SK-N-MC (cell line): ENCODE measurements at regions not wholly inside any gene's neighbourhood (a gene's known extent, or its start where the extent isn't known, plus 50 kb on each side); places are given as distances from the start of the nearest gene placed in this dataset.

Experiments used
- DNase-seq: peaks from one replicate; pipeline ENCODE4 v3.0.0-alpha.2; 2011; ENCODE audit warnings: low read depth, low spot score
- H3K27ac ChIP-seq: fragments of 200-600 bp; sonication (generic); 2 replicates; pipeline ENCODE4 v1.5.1; 2016; ENCODE audit warnings: mixed run types
- H3K36me3 ChIP-seq: fragments of 200-600 bp; sonication (generic); 2 replicates; pipeline ENCODE4 v1.6.1; 2017; ENCODE audit warnings: antibody characterized with exemption, low read length, mixed read lengths; ENCODE audit not compliant: insufficient read depth
- H3K4me3 ChIP-seq: fragments of 200-600 bp; sonication (generic); 2 replicates; pipeline ENCODE4 v1.5.1; 2016
- H3K9ac ChIP-seq: fragments of 200-600 bp; sonication (generic); 2 replicates; pipeline ENCODE4 v1.8.0; 2017; ENCODE audit warnings: mixed run types, mixed read lengths; ENCODE audit not compliant: insufficient read length
- H3K9me3 ChIP-seq: fragments of 200-600 bp; sonication (generic); 2 replicates; pipeline ENCODE4 v1.6.1; 2017; ENCODE audit warnings: low read depth, mild to moderate bottlenecking, antibody characterized with exemption, low read length, moderate library complexity, mixed read lengths
- EZH2 ChIP-seq: fragments of 200-600 bp; sonication (generic); IDR thresholded peaks from one replicate; pipeline ENCODE4 v1.6.1; 2017; ENCODE audit warnings: antibody characterized with exemption
- FOXP2 ChIP-seq: optimal IDR thresholded peaks from 2 replicates; pipeline ENCODE3; 2011; ENCODE audit warnings: mild to moderate bottlenecking, moderate library complexity; ENCODE audit not compliant: insufficient read depth; ENCODE audit errors: extremely low read length, control extremely low read depth
- POLR2AphosphoS5 ChIP-seq: IDR thresholded peaks from 2 replicates; pipeline ENCODE4 v1.6.1; 2012; ENCODE audit warnings: mild to moderate bottlenecking, low read depth, low read length, borderline replicate concordance

DNA sequence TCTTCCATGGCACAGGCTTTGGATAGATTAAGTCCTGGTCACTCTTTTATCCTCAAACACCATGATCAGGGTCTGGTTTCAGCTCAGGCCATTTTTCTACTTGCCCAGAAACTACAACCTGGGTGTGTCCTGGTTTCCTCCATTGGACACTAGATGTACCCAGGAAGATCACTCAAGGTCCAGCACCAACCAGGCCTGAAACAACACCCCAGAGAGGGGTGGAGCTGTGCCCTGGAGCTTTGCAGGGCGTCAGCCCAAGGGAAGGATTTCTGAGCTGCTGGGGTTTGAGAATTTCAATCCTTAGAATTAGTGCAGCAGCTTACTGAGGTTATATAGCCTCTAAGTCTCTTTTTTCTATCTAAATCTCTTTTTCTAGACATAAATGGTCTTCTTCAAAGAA lies 722.0 kb downstream of the MTRR start:
- DNase-seq: no peak
- Histone ChIP-seq H3K9me3 (no peaks in the 10 kb centered on the region), H3K9ac (no peak overlapping the region), H3K36me3 (no peaks in the 10 kb centered on the region), H3K4me3 (no peak overlapping the region), H3K27ac (no peak overlapping the region)
- TF ChIP-seq FOXP2: no peak
- TF ChIP-seq EZH2: no peak
- TF ChIP-seq POLR2AphosphoS5: no peak

DNA sequence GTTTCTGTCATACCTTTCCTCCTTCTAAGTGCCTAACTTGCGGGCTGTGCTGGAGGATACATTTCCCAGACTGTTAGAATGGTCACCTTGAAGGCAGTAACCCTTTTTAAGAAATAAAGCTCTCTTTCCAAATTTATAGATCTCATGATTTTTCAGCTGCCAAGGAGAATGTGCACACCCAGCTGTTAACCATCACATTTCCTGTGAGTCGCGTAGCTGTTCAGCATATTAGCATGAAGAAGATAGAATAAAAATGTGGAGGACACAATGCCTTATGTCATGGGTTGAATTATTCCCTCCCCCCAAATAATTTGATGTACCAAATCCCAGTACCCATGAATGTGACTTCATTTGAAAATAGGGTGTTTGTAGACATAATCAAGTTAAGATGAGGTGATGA lies 729.4 kb downstream of the MTRR start:
- H3K9ac ChIP-seq: no peak overlapping the region
- no peak for DNase-seq
- H3K36me3 ChIP-seq: no peaks in the 10 kb centered on the region
- no peak overlapping the region for H3K27ac ChIP-seq
- no peak for TF ChIP-seq EZH2
- no peak for TF ChIP-seq POLR2AphosphoS5
- no peak for TF ChIP-seq FOXP2
- no peaks in the 10 kb centered on the region for H3K9me3 ChIP-seq
- no peak overlapping the region for H3K4me3 ChIP-seq

DNA sequence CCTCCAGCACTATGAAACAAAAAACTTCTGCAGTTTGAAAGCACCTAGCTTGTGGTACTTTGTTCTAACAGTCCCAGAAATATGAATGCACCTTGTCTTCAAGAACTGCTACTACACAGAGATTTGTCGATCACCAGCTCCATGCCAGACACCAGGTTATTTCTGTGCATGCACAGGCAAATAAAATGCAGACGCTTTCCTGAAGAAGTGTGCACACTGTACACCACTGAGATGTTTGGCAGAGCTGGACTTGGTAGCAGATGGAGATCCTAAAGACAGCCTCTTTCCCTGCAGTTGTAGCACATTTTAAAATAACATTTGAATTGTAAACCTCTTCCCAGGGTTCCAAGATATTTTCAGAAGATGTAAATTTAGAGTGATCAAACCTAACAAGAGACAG lies 730.0 kb downstream of the MTRR start:
- no peak for TF ChIP-seq FOXP2
- TF ChIP-seq EZH2: no peak
- TF ChIP-seq POLR2AphosphoS5: no peak
- Histone ChIP-seq H3K4me3 (no peak overlapping the region), H3K36me3 (no peaks in the 10 kb centered on the region), H3K9ac (no peak overlapping the region), H3K27ac (no peak overlapping the region), H3K9me3 (no peaks in the 10 kb centered on the region)
- DNase-seq: no peak

DNA sequence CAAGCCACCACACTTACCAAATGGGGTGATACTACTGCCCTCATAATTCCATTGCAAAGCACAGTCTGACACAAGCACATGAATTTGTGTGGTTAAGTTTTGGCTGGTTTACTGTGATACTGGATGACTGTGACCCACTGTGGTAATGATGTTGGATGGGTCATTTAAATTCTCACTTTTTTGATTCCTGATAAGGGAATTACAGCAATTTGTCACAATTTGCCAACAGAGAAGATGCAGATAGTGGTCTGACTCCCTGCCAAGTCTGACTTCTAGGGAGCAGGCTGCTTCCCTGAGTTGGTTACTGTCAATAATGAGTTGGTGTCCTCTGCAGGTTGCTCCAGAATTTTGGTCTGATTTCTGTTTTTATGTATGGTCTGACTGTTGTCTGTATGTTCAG lies 731.9 kb downstream of the MTRR start:
- no peak for DNase-seq
- no peaks in the 10 kb centered on the region for H3K9me3 ChIP-seq
- no peak overlapping the region for H3K4me3 ChIP-seq
- TF ChIP-seq FOXP2 (no peak), POLR2AphosphoS5 (no peak), EZH2 (no peak)
- H3K9ac ChIP-seq: no peak overlapping the region
- no peaks in the 10 kb centered on the region for H3K36me3 ChIP-seq
- H3K27ac ChIP-seq: no peak overlapping the region

DNA sequence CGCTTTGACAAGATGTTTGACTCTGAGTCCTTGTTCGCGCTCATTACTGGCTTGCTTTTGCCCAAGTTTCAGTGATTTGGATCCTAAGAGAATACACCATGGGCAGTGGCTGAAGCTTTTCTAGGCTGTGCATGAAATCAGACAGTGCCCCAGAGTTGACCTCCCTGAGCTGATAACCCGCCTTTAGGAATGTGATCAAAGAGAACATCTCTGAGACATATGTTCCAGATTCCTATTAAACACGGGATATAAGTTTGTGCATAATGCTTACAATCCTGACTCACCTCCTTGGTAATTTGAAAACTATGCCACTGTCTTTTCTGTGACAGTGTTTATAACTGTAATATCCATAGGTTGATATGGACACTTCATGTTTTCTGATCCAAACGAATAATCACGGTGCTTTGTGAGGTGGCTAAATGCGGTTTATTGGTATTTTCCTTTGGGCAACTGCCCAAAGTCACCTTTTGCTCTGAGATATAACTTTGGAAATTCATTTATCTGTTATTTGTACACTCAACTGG lies 732.9 kb downstream of the MTRR start:
- H3K9ac ChIP-seq: no peak overlapping the region
- H3K4me3 ChIP-seq: no peak overlapping the region
- H3K27ac ChIP-seq: no peak overlapping the region
- no peaks in the 10 kb centered on the region for H3K9me3 ChIP-seq
- no peaks in the 10 kb centered on the region for H3K36me3 ChIP-seq
- TF ChIP-seq EZH2: no peak
- TF ChIP-seq FOXP2: no peak
- TF ChIP-seq POLR2AphosphoS5: no peak
- no peak for DNase-seq

DNA sequence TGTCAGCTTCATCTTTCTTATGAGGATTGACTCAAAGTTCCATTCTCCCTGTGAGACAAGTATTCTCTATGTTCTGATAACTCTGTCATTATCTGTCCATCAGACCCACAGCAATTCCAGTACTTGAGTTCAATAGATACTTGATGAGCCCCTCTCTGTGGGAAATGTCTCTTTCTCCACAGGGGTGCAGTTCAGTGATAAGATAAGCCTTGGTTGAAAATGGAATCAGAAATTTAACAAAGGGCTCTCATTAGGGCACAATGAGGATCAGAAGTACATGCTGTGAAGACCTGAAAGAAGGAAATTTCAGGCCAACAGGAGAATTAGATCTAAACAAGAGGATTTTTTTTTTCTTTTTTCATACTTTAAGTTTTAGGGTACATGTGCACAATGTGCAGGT lies 737.3 kb downstream of the MTRR start:
- Histone ChIP-seq H3K27ac (no peak overlapping the region), H3K9ac (no peak overlapping the region), H3K9me3 (no peaks in the 10 kb centered on the region), H3K4me3 (no peak overlapping the region), H3K36me3 (no peaks in the 10 kb centered on the region)
- DNase-seq: no peak
- TF ChIP-seq FOXP2 (no peak), POLR2AphosphoS5 (no peak), EZH2 (no peak)

DNA sequence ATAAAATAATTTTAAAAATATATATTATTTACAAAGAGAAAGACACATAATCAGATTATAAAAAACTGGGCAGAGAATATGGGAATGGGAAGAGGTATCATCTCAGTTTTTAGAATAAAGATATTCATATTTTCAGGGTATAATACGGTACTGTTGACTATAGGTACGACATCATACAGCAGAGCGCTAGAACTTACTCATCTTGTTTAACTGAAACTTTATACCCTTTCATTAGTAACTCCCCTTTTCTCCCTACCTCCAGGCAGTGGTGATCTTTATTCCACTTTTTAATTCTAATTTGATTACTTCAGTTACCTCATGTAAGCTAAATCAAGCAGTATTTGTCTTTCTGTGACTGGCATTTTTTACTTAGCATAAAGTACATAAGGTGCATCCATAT lies 742.1 kb downstream of the MTRR start:
- no peak overlapping the region for H3K27ac ChIP-seq
- DNase-seq: no peak
- no peaks in the 10 kb centered on the region for H3K36me3 ChIP-seq
- H3K9me3 ChIP-seq: no peaks in the 10 kb centered on the region
- TF ChIP-seq POLR2AphosphoS5 (no peak), FOXP2 (no peak), EZH2 (no peak)
- no peak overlapping the region for H3K4me3 ChIP-seq
- H3K9ac ChIP-seq: no peak overlapping the region

DNA sequence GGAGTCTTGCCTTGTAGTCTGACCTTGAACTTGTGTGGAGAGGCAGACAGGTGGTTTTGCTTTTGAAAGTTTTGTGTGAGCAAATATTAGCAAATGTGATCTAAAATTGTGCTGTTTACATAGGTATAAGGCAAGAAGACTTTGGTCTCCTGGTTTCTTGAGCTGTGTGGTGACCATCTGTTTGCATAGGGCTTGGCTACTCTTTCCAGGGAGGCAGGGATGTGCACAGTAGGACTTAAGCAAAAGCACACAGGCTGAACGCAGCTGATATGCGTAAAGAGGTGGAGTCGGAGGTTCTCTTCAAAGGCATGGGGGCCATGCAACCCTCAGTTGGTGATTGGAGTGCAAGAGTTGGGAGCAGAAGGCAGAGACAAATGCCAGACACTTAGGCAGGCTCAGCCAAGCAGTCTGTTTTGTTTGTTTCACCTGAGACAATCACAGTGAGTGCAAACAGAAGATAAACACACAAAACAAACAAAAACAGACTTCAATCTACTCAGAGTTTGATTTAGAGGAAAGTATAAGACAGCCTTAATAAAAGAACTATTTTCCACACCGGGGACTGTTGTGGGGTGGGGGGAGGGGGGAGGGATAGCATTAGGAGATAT lies 744.2 kb downstream of the MTRR start:
- Histone ChIP-seq H3K4me3 (no peak overlapping the region), H3K36me3 (no peaks in the 10 kb centered on the region), H3K9ac (no peak overlapping the region), H3K9me3 (no peaks in the 10 kb centered on the region), H3K27ac (no peak overlapping the region)
- DNase-seq: no peak
- TF ChIP-seq FOXP2 (no peak), EZH2 (no peak), POLR2AphosphoS5 (no peak)
